ENCODE measurements at regions not wholly inside any gene's neighbourhood (a gene's known extent, or its start where the extent isn't known, plus 50 kb on each side); places are given as distances from the start of the nearest gene placed in this dataset.
"Not testable (repeated sequence)": the region's sequence is repeated elsewhere in the genome, so short reads cannot be mapped to it uniquely, and the experiment has no call there.

DNA sequence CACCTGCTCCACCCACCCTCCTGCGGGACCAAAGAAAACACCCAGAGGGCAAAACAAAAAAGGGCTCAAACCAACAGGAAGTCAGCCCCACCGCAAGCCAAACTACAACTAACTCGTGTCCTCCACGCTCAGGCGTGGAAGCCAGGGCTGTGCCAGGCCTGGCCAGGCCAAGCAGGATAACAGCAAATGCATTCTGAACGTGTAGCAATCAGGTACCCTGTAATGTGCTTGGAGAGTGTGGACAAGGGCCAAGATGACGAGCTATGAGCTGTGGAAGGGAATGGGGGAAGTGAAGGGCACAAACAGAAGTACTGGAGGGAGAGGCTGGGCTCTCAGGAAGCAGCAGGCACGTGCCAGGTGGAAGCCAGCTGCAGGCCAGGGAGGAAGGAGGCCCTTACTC lies 528.6 kb downstream of the TP53TG3F start:
- H2AK9ac ChIP-seq (replicated peaks; ENCODE audit: low read depth, low read length, poor library complexity); H3K4ac ChIP-seq (ENCODE audit: low read depth, low read length); H3K36me3 ChIP-seq (ENCODE audit: control insufficient read depth, insufficient read depth, low read length); H4K20me1 ChIP-seq (ENCODE audit: insufficient read depth, low read length); H3K4me2 ChIP-seq (ENCODE audit: low read depth, low read length); H3K56ac ChIP-seq (ENCODE audit: extremely low read depth, insufficient read depth, low read length); H3K4me1 ChIP-seq (ENCODE audit: control insufficient read depth, insufficient read depth, low read length); intact Hi-C loops (cut with micrococcal nuclease); H3K18ac ChIP-seq (ENCODE audit: low read depth, low read length); H2AK5ac ChIP-seq (ENCODE audit: low read depth, low read length); ATAC-seq (ENCODE audit: low read depth); H2BK120ac ChIP-seq (ENCODE audit: low read depth, low read length); H4K8ac ChIP-seq (ENCODE audit: low read depth in 2 of 2, low read length in 2 of 2); CTCF ChIA-PET; H4K5ac ChIP-seq (ENCODE audit: low read depth, low read length); H3K14ac ChIP-seq (replicated peaks; ENCODE audit: low read depth, low read length); H3K9me3 ChIP-seq (ENCODE audit: control insufficient read depth, insufficient read depth, low read length); H3K79me1 ChIP-seq (ENCODE audit: low read depth in 1 of 2, low read length in 2 of 2); BruUV-seq (replicated peaks); POLR2A ChIA-PET (ENCODE audit: unreplicated experiment); H4K91ac ChIP-seq (ENCODE audit: insufficient read depth, low read depth, low read length); H2AFZ ChIP-seq (replicated peaks; ENCODE audit: low read length, poor library complexity); H2BK20ac ChIP-seq (ENCODE audit: low read depth, low read length); dilution Hi-C loops (cut with HindIII; ENCODE audit: low sequenced_read_pairs, unreplicated experiment); H3K4me3 ChIP-seq (ENCODE audit: insufficient read depth, low read depth, low read length); H3K23ac ChIP-seq (ENCODE audit: low read depth, low read length); in situ Hi-C loops (cut with MboI; ENCODE audit: low sequenced_read_pairs); H2BK15ac ChIP-seq (ENCODE audit: low read depth, low read length); H3K27me3 ChIP-seq (ENCODE audit: control insufficient read depth, insufficient read depth, low read length); H3K9ac ChIP-seq (ENCODE audit: low read depth, low read length); DNase-seq; H3K9me1 ChIP-seq (ENCODE audit: insufficient read depth, low read length); H2BK5ac ChIP-seq (ENCODE audit: low read depth, low read length, poor library complexity, severe bottlenecking); H3K27ac ChIP-seq (ENCODE audit: insufficient read depth, low read length): not testable (repeated sequence)
- no CpG with 5 or more reads among the region's 8 CpGs for WGBS, 2 experiments (ENCODE audit: extremely low coverage in 2 of 2, insufficient read length in 1 of 2)

DNA sequence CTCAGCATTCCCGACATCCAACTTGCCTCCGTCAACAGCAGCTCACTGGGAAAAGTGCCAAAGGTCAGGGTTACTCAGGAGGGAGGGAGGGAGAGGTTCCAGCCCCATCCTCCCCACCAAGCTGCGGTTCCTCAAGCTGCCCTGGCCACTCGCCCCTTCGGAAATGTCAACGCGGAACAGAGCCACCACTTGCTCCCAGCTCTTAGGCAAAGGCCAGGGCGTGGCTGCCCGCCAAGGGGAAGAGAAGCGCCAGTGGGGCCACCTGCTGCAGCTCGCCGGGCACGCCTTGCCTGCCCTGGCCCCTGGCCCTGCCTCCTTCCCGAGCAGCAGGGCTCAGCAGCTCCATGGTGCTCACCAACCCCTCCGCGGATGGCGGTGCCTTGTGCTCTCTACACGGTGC lies 531.1 kb downstream of the TP53TG3F start:
- ATAC-seq (ENCODE audit: low read depth); H4K91ac ChIP-seq (ENCODE audit: insufficient read depth, low read depth, low read length); H3K27me3 ChIP-seq (ENCODE audit: control insufficient read depth, insufficient read depth, low read length); H2BK20ac ChIP-seq (ENCODE audit: low read depth, low read length); POLR2A ChIA-PET (ENCODE audit: unreplicated experiment); H3K4me1 ChIP-seq (ENCODE audit: control insufficient read depth, insufficient read depth, low read length); H2BK5ac ChIP-seq (ENCODE audit: low read depth, low read length, poor library complexity, severe bottlenecking); H3K36me3 ChIP-seq (ENCODE audit: control insufficient read depth, insufficient read depth, low read length); H2AK5ac ChIP-seq (ENCODE audit: low read depth, low read length); BruUV-seq (replicated peaks); H3K9me1 ChIP-seq (ENCODE audit: insufficient read depth, low read length); H3K9me3 ChIP-seq (ENCODE audit: control insufficient read depth, insufficient read depth, low read length); H3K56ac ChIP-seq (ENCODE audit: extremely low read depth, insufficient read depth, low read length); H3K27ac ChIP-seq (ENCODE audit: insufficient read depth, low read length); H2BK15ac ChIP-seq (ENCODE audit: low read depth, low read length); H3K4me2 ChIP-seq (ENCODE audit: low read depth, low read length); H2BK120ac ChIP-seq (ENCODE audit: low read depth, low read length); H2AK9ac ChIP-seq (replicated peaks; ENCODE audit: low read depth, low read length, poor library complexity); H3K79me1 ChIP-seq (ENCODE audit: low read depth in 1 of 2, low read length in 2 of 2); H3K18ac ChIP-seq (ENCODE audit: low read depth, low read length); H4K8ac ChIP-seq (ENCODE audit: low read depth in 2 of 2, low read length in 2 of 2); H4K5ac ChIP-seq (ENCODE audit: low read depth, low read length); H3K4ac ChIP-seq (ENCODE audit: low read depth, low read length); H3K4me3 ChIP-seq (ENCODE audit: insufficient read depth, low read depth, low read length); H3K9ac ChIP-seq (ENCODE audit: low read depth, low read length); CTCF ChIA-PET; dilution Hi-C loops (cut with HindIII; ENCODE audit: low sequenced_read_pairs, unreplicated experiment); H4K20me1 ChIP-seq (ENCODE audit: insufficient read depth, low read length); H3K23ac ChIP-seq (ENCODE audit: low read depth, low read length); in situ Hi-C loops (cut with MboI; ENCODE audit: low sequenced_read_pairs); intact Hi-C loops (cut with micrococcal nuclease); H2AFZ ChIP-seq (replicated peaks; ENCODE audit: low read length, poor library complexity); DNase-seq; H3K14ac ChIP-seq (replicated peaks; ENCODE audit: low read depth, low read length): not testable (repeated sequence)
- WGBS, 2 experiments (ENCODE audit: extremely low coverage in 2 of 2, insufficient read length in 1 of 2), result no CpG with 5 or more reads among the region's 18 CpGs

Measured in IMR-90 (cell line).